GM21447 (cell line): ENCODE measurements at regions not wholly inside any gene's neighbourhood (a gene's known extent, or its start where the extent isn't known, plus 50 kb on each side); places are given as distances from the start of the nearest gene placed in this dataset.

Experiments
- ATAC-seq: cut with Tn5 transposase; IDR thresholded peaks from one replicate; pipeline ENCODE4 v1.9.1; 2021; ENCODE audit not compliant: unreplicated experiment

DNA sequence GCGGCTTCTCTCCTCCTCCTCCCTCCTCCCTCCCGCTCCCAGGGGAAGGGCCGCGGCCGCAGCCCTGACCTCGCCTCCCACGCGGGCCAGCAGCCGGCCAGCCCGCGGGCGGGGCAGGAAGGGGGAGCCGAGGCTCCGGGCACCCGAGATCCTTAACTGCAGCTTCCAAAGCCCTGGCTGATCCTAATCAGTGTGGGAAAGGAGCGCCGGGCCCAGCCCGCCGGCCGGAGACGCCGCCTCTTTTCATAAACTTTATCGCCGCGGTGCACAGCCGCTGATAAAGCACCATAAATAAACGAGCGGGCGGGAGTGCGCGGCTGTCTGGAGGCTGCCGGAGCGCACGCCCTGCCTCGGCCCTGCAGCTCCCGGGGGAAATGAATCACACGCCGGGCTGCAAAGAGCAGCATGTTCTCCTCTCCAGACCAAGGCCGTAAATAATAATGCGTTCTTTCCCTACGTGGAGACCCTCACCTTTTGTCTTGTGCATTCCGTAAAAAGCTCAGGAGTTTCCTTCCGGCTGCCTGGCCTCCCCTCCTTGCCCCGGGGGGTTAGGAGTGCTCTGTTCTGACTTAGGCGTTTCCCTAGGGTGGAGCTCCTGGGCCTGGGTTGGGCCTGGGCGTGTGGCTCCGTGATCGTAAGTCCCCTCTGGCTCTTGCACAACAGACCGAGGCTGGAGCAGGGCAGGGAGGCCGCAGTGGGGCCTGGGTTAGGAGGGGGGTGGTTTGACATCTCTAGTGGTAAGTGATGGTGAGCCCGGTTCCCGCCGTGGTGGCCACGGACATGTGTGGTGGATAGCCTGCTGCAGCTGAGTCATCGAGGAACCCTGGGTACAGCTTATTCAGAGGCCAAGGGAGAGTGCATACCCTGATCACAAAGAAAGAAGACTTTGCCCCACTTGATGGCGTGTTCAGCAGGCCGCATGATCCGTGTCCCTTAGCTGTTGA is 132.6 kb upstream of the HES1 start:
- peak; percentile 64 for ATAC-seq

DNA sequence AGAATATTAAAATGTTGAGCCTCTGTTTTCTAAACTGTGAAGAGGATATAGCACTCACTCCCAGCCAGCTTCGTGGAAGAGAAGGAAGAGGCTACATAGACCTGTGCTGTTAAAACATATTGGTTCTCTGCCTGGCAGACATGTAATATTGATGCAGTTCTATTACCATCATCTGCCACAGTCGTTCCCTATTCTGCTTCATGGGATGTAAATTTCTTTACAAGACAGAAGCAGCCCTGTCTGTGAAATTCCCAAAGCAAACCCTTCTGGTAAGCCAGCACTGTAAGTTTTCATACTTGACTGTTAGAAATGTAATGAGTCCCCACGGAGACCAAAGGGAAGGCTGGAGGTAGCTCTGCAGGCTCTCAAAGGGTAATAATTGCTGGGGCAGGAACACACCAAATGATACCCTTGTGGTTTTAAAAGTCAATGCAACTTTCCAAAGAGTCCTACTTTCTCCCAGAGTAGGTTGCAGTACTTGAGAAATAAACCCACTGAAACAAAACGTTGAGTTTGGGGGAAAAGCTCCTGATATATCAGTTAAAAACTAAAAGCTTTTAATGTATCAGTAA is 129.9 kb upstream of the HES1 start:
- ATAC-seq = no peak

DNA sequence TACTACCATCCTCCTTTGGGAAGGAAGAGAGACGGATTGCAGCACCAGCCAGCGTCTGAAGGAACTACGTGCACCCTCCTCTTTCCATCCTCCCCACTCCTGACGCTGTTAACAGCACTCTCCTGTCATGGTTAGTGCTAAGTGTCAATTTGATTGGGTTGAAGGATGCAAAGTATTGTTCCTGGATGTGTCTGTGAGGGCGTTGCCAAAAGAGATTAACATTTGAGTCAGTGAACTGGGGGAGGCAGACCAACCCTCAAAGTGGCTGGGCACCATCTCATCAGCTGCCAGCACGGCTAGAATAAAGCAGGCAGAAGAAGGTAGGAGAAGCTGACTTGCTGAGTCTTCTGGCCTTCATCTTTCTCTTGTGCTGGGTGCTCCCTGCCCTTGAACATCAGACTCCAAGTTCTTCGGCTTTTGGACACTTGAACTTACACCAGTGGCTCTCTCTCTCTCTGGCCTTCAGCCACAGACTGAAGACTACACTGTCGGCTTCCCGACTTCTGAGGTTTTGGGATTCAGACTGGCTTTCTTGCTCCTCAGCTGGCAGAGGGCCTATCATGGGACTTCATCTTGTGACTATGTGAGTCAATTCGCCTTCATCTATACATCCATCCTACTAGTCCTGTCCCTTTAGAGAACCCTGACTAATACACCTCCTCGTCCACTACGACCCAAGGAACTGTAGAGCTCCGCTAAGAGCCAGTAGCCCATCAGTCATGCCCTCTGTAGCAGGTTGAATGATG is 128.2 kb upstream of the HES1 start:
- no peak for ATAC-seq

DNA sequence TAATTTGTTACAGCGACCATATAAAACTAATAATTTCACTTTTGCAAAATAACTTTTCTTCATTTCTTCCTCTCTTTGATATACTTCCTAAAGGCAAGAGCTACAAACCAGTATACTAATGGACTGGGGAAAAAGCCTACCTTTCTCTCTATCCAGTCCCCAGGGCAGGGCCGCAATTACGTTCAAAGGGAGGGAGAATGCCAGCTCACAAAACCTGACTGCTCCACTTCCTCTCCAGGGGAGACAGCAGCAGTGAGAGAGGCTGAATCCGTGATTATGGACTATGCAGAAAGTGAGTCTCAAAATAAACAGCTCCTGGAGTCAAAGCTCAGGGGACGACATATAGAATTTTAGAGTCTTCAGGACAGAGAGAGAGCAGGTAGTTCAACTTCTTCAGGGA is 126.9 kb upstream of the HES1 start:
- ATAC-seq = no peak

DNA sequence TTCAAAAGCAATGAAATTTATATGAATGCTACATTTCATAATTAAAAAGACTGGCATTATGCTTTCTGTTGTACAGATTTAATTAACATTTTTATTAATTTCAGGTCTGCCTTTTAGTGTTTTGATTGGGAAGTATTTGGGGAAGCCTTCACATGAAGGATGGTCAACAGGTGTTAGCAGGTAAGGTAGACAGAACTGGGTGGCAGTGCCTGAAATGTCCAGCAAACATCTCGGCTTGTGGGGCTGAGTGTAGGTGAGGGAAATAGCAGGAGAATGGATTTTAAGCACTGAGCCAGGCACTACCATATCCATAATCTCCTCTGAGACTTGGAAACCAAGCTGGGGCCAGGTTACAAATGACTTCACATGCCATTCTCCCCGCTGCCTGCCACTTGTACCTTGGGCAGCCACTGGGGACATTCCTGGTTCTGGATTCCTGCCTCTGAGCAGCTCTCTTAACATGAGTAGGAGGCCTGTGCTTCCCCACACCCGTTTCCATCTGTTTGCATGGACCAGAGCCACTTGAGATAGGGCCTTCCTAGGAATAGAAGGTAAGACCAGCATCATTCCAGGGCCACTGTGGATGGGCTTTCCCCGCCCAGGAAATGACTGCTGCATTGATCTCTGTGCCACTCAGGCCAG is 125.9 kb upstream of the HES1 start:
- ATAC-seq = no peak

DNA sequence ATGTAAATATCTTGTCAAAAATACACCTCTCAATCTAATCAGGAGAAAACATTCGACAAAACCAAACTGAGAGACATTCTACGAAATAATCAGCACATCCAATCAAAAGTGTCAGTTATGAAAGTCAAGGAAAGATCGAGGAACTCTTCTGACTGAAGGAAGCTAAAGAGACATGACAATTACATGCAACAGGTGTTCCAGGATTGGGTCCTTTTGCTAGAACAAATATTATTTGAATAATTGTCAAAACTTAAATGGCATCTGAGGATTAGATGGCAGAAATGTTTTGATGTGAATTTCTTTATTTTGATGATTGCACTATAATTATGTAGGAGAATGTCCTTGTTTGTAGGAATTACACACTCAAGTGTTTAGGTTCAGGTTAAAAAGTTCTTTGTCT is 124.1 kb upstream of the HES1 start:
- no peak for ATAC-seq

DNA sequence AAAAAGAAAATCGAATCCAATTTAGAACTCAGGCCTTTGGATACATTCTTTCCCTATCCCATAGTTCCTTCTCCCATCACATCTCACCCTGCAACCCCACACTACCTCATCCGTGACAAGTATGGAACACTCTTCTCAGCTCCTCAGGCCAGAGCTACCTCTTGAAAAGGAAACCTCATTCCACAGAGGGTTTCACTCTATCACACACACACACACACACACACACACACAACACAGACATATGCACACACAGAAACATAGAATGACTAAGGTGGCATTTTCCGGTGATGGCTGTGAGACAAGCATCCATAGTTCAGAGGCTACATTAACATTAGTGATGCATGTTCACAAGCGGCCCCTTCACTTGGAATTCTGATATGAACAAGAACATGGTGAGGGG is 122.0 kb upstream of the HES1 start:
- ATAC-seq = no peak

DNA sequence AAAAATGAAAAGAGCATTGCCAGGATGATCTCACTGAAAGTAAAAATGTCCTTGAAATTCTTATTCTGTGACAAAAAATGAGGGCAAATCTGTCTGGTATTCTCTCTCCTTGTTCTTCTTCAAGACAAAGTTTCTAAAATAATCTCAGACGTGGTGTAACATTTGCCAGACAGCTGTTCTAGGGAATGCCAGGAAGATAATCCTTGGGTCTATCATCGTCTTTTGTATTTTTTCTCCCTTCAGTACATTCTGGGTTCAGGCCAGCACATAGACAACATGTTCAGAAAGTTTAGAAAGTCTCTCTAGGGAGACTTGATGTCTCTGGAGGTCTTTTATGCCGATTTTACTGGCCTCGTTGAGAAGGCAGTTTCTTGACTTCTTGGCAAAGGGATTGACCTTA is 121.2 kb upstream of the HES1 start:
- ATAC-seq = no peak

DNA sequence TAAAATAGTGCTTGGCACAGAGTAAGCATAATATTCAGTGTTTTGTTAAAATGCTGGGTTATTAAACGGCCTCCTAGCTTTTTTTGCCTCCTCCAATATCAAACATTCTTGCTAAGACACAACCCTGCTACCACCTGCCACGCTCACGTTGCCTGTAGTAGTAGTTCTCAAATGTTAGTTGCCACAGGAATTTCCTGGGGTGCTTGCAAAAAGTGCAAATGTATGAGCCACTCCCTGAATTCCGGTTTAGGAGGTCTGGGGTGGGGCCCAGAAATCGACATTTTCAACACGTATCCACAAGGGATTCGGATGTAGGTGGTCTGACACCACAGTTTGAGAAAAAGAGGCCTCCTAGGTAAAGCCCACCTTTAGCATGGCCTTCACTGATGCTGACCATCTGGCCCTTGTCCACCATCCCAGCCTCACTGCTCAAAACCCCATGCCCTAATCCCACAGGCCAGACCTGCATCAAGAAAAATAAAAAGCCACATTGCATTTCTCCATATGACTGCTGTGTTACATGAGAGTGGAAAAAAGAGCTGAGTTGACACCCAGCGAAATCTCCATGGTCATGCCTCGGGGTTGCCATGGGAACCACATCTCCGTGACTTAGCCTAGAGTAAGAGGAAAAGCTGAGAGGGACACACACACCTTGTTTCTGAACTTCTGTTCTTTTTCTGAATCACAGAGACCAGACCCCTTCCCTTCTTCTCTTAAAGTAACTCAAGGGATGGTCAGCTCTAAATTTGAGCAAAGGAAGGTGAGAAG is 116.4 kb upstream of the HES1 start:
- ATAC-seq = no peak

DNA sequence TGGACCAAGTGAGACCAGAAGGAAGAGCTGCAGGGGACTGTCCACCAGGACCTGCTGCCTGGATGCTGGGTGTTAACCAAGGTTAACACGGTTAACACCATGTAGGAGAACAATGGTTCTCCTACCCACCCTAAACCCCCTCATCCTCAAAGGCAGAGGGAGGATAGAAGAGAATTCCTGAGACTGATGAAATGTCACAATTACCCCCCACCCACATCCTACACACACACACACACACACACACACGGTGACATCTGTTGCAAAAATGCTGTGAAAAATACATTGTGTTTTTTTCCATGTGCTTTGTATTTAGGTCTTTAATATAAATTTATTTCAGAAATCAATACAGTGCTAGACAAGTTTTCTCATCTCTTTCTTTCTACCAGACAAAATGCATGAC is 113.9 kb upstream of the HES1 start:
- no peak for ATAC-seq

DNA sequence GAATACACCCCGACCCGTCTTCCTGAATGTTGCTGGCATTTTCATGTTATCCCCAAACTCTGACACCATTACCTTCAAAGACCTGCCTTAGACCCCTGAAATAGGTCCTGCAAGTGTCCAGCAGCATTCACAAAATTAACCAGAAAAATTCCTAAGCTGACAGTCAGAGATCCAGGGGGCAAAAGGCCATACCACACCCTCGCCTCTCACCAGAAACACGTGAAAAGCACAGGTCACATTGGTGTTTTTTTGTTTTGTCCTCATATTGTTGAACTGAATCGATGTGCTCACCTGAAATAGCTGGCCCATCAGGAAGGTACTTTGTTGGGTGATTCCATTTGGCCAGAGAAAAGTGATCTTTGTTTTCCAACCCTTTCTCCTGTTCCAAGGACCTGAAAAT is 113.1 kb upstream of the HES1 start:
- no peak for ATAC-seq

DNA sequence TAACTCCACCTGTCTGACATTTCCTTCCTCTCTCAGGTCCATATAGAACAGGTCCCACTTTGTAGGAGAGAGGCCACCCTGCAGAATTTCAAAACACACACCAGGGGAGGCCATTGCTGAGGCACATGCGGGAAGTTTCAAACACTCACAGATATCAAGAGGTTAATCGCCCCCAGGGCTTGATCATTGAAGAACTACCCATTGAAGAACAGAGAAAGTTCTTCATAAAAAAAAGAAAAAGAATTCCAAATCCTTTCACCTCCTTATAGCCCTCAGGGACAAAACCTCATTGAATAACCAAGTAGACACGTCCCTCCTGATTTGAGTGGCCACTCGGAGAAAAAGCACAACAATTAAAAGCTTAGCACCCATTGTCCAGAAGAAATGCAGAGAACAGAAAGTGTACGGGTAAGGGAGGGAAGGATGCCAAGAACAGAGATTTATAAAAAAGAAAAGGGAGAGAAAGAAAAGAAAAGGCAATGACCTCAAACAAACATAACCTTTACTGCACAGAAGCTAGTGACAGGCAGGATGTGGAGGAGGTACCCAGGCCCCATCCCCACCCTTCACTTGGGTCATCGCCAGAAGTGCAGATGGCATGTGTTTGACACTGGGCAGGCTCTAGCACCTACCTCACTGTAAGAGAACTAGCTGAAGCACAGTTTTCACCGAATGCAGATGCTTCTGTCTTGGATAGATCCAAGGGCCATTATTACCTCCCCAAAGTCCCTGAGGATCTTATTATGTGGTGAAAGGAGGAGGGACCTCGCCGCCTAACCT is 112.3 kb upstream of the HES1 start:
- no peak for ATAC-seq

DNA sequence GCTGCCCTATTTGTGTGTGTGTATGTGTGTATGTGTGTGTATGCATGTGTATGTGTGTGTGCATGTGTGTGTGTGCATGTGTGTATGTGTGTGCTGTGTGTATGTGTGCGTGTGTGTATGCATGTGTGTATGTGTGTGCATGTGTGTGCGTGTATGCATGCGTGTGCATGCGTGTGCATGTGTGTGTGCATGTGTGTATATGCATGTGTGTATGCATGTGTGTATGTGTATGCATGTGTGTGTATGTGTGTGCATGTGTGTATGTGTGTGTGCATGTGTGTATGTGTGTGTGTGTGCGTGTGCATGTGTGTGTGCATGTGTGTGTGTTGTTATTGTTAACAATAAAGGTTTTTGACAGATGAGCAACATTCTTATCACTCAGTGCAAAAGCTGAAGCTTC is 110.8 kb upstream of the HES1 start:
- ATAC-seq = no peak

DNA sequence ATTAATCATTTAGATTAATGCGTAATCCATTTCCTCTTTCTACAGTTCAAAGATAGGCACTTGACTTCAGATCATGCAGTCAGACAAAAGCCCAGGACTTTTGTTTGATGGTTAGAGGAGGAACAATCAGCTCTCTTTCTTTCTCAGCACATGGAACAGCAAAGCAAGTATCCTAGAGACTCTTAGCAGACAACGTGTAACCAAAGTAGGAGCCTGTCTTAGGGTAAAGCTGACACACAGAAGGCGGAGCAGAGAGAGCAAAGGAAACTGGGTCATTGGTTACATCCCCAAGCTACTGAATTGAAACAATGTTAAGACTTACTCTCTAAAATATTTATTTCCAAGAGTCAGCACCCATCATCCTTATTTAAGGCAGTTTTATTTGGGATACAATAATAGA is 110.0 kb upstream of the HES1 start:
- ATAC-seq = no peak

DNA sequence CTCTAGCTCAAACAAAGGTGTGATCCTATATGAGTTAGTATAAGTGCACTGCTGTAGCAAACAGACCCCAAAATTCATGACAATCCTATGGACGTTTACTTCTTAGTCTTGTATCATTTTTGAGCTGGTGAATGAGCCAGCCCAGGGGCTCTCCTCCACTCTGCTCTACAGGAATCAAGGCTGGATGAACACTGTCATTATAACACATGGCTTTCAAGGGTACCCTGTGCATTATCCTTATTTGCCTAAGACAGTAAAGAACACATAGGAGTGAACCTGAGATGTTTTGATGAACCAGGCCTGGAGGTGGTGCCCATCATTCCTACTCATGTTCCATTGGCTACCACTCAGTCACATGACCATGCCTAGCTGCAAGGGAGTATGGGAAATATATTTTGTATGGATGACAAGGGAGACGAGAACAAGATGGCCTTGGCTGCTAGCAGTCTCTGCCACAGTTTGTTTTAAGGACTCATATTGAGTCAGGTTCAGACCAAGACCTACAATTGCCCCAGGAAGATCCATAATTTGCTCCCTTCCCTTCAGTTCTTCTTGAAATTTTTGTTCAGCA is 107.4 kb upstream of the HES1 start:
- no peak for ATAC-seq

DNA sequence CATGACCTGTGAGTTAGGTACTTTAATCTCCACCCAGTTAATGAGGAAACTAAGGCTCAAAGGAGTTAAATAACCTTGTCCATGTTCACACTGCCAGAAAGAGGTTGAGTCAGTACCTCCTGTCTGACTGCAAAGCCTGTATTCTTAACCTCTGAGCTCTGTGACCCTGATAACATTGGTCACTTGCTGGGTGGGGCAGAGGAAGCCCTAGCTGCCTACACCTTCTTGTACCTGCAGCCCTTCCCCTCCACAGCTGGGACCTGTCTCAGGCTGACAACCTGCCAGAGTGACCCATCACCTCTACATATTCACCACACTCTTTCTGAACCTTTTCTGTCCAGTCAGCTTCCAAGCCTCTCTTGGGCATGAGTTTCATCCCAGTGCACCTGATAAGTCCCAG is 106.1 kb upstream of the HES1 start:
- ATAC-seq = no peak

DNA sequence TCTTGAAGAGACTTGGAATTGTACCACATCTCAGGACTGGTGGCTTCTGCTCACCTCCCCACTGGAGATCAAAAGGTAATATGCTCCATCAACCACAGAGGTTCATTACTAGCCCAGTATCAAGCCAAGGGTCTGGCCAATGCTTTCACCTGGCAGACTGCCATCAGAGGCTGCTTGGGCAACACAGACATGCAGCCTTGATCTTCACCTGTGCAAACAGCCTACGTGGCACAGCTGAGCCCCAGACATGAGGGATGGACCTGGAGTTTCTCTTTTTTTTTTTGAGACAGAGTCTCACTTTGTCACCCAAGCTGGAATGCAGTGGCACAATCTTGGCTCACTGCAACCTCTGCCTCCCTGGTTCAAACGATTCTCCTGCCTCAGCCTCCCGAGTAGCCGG is 105.6 kb upstream of the HES1 start:
- no peak for ATAC-seq

DNA sequence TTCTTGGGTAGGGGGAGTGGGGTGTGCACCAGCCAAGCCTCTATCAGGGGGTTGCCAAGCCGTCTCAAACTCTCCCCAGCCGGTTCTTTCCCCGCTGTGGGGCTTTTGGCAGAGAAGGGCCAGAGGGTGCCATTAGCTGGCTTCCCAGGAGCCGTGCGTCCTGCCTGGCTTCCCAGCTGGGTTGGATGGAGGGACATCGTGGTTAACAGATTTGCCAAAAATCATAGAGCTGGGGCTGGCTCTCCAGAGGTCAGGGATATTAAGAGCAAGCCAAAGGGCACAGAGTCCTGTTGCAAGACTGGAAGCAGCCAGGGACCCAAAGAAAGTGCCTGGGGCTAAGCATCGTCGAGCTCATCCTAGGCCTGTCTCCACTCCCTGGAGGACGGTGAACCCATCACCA is 104.6 kb upstream of the HES1 start:
- ATAC-seq = no peak

DNA sequence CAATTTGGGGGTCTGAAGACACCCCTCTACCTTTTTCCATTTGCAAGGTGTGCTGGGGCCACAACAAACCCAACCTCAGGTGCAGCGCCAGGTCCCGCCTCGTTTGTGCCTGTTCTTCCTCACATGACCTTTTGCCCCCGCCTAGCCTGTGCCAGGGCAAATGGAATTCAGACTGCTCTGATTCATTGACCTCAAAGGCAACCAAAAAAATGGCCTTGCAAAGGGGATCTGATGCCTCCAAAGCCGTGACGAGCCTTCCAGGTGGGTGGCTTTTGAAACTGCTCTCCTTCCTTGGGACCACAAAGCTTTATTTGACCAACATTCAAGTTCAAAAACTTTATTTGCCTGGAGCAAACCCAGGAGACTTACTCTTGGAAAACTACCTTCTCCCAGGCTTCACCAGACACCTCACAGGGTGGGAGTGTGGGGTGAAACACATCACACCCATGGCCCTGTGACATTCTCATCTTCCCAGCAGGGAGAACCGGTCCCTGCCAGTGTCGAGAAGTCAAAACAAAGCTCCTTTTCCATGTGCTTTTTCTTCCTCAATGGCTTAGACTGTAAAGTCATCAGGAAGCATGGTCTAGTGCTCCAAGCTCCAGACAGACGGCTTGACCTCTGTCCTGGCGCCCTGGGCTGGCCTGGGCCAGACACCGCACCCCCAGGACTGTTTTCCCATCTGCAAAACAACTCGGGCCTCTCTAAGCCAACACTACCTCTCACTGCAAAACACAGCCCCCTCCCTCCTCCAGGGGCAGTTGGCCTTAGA is 103.9 kb upstream of the HES1 start:
- ATAC-seq = no peak
